ENCODE measurements at regions not wholly inside any gene's neighbourhood (a gene's known extent, or its start where the extent isn't known, plus 50 kb on each side); places are given as distances from the start of the nearest gene placed in this dataset.

DNA sequence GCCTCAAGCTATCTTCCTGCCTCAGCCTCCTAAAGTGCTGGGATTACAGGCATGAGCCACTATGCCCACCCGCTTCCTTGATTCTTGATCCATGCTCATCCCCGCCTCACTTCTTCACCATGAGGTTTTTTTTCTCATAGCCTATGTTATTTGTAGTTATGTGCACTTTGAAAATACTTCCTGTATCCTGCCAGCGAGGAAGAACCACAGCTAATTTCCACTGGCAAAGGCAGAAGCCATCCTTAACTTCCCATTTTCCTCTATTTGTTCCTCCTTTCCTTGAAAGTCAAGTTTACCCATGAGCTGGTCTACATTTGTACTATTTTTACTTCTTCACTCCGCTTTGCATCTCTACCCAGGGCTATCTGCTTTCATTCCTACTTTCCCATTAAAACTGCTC is 189.7 kb upstream of the ZFHX3 start:
- no peak for TF ChIP-seq CTCF (IDR thresholded peaks at IDR 0.05)

GRCh38 chr16:73234496-73234895 is 186.6 kb upstream of the ZFHX3 start:
- no peak for TF ChIP-seq CTCF (IDR thresholded peaks at IDR 0.05)

GRCh38 chr16:73233846-73234424 is 186.0 kb upstream of the ZFHX3 start:
- TF ChIP-seq CTCF (IDR thresholded peaks at IDR 0.05) = no peak

- no peak for TF ChIP-seq CTCF (IDR thresholded peaks at IDR 0.05)
Observed at GRCh38 chr16:73233329-73233765, 185.4 kb upstream of the ZFHX3 start.

DNA sequence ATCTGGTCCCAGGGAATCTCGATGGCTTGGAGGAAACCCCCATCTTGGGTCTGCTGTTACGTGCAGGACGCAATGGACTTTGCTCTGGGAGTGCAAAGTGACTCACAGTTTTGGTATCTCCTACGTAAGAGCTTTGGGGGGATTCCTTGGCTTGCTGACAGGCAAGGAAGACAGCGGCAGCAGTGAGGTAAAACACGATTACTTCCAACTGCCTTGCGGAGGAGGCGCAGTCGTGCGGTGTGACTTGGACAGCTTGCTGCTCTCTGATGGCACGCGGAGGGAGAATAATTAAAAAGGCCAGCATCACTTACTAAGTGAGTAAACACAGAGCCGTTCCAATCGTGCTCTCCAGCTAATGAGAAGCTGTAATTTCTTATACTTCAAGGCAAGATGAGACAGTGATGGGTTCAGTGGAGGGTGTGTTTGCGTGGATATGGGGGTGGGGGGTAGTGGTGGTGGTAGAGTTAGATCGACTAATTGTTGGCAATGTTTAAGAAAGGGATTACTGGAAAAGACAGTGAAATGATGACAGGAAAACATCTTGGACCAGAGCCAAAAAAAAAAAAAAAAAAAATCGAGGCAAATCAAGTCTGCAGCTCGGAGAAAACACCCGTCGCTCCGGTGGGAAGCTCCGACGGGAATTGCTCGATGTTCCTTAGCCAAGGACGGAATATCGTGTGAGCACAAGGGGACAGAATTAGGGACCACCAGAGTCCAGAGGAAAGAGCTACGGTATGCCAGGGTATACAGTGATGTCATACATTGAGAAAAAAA is 184.8 kb upstream of the ZFHX3 start:
- no peak for TF ChIP-seq CTCF (IDR thresholded peaks at IDR 0.05)

DNA sequence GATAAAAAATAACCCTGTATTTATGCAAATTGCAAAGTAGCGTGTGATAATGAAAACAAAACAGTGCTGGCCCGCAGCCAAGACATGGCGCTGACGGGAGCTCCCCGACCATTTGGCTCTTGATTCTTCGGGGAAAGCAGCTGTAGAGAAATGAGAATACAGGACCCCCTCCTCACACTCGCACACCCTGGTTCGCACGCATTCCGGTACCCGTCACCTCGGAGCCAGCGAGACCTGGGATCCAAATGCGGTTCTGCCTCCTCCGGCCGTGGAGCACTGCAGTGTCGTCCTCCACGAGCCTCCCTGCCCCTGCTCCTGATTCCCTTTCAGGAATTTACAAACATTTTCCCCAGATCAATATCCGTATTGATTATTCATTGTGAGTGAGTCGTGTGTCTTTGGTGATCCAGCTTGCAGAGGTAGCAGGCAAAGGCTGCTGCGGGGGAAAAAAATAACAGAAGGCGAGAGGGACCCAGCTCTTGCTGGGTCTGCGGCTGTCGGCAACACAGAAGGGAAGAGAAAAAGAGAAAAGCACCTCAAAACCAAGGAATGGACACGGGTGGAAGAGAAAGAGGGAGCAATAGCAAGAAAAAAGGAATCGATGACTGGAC is 184.1 kb upstream of the ZFHX3 start:
- no peak for TF ChIP-seq CTCF (IDR thresholded peaks at IDR 0.05)

DNA sequence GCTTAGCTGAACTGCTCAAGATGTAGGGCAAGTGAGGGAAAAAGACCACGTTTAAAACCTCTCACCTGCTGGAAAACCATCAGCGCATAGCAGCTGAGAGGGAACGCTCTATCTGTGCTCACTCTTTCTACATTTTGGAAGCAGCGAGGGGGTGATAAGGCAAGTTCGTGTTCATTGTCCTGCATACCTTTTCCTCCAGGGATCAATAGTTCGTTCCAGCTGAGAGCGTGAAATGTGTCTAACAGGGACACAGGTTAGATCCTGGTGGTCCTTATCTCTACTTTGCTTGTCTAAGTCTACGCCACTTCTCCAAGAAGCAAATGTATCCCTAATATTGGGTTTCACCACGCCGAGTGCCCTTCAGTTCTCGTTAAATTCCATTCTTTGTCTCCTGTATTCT is 183.5 kb upstream of the ZFHX3 start:
- TF ChIP-seq CTCF (IDR thresholded peaks at IDR 0.05) = no peak

Data from LNCAP (cell line).